ENCODE measurements at regions not wholly inside any gene's neighbourhood (a gene's known extent, or its start where the extent isn't known, plus 50 kb on each side); places are given as distances from the start of the nearest gene placed in this dataset.
"Not testable (repeated sequence)": the region's sequence is repeated elsewhere in the genome, so short reads cannot be mapped to it uniquely, and the experiment has no call there.

GRCh38 chr14:29982171-29982570 is 54.5 kb upstream of the PRKD1 start:
- no peak for DNase-seq

DNA sequence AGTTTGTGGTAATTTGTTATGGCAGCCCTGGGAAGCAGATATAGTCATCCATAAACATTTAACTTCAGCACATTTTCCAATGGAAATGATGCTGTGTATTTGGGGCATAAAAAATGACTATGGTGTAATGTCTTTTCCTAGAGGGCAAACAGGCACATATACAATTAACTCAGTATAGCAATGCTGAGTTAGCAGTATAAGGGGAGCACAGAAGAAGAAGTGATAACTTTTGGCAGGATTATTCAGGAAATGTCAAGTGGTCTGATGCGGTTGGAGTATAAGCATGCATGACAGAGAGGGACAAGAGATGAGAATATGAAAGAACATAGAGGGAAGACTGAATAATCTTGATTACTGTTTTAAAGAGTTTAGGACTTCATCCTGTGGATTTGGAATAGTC is 55.3 kb upstream of the PRKD1 start:
- DNase-seq, result no peak

GRCh38 chr14:29990344-29990857 is 62.8 kb upstream of the PRKD1 start:
- DNase-seq, result not testable (repeated sequence)

- no peak for DNase-seq
Measured at GRCh38 chr14:29990993-29991392, 63.3 kb upstream of the PRKD1 start.

- DNase-seq, result no peak
Measured at GRCh38 chr14:29993143-29993542, 65.5 kb upstream of the PRKD1 start.

GRCh38 chr14:29999013-29999539 is 71.4 kb upstream of the PRKD1 start:
- no peak for DNase-seq

DNA sequence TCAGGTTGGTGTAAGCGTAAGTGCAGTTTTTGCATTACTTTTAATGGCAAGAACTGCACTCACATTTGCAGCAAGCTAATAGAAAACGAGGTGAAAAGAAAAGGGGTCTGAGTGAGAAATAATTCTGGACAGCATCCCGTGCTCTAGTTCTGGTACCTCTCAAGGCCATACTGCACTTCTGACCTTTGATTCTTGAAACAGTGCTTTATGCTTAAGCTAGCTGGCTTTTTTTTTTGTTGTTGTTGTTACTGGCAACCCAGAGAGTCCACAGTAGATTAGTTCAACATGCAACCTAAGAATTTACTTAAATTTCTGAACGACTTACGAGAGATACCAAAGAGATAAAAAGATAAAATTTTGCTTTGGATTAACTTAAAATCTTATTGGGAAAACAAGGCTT is 75.2 kb upstream of the PRKD1 start:
- DNase-seq, result no peak

DNA sequence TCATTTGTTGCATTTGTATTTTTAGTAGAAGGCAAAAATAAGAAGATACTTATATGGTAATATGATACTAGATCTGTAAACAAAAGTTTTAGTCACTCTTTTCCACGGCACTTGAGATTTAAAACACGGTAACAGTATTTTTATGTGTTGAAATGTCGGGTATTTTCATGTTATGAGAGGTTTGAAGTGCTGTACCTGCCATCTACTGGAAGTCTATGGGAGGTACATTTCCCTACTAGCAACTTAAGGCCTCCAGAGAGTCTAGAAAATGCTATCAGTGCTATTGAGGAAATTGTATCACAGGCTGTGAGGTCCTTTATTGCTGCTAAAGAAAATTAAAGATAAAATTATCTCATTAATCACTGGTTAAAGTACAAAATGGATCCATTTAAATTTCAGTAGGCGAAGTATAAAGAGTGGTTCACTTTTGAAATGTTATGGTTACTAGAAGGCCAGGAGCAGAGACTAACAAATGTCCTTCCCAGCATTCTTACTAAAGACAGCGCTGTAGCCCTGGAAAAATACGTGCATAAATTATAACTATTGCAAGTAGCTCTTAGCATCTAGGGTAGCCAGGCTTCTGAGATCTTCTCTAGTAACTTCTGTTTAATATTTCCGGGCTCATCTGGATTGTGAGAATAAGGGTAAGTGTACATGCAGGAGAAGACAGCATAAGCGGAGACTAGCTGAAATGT is 77.6 kb upstream of the PRKD1 start:
- DNase-seq, result no peak

- DNase-seq, result no peak
Measured at GRCh38 chr14:30006695-30007094, 79.0 kb upstream of the PRKD1 start.

GRCh38 chr14:30015489-30015888 is 87.8 kb upstream of the PRKD1 start:
- no peak for DNase-seq

DNA sequence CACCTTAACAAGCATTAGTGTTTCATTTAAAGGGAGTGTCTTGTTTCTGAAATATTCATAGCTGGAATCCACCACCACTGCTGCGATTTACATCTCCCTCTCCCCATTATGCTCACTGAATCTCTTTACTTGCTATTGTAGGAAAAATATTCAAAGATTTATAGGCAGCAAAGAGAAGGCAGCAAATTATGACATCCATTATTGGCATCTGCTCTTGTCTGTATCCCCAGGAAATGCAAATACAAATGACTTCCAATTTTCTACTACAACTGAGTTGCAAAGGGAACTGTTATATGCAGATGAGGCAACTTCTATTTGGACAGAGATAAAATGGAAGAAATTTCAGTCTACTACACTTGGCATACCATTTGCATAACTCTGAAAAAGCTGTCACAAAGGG is 88.4 kb upstream of the PRKD1 start:
- DNase-seq, result no peak

GRCh38 chr14:30017370-30017993 is 89.8 kb upstream of the PRKD1 start:
- no peak for DNase-seq

- no peak for DNase-seq
Measured at GRCh38 chr14:30020271-30020670, 92.6 kb upstream of the PRKD1 start.

- DNase-seq, result no peak
Measured at GRCh38 chr14:30020687-30021086, 93.0 kb upstream of the PRKD1 start.

GRCh38 chr14:30023350-30023749 is 95.7 kb upstream of the PRKD1 start:
- DNase-seq, result not testable (repeated sequence)

DNA sequence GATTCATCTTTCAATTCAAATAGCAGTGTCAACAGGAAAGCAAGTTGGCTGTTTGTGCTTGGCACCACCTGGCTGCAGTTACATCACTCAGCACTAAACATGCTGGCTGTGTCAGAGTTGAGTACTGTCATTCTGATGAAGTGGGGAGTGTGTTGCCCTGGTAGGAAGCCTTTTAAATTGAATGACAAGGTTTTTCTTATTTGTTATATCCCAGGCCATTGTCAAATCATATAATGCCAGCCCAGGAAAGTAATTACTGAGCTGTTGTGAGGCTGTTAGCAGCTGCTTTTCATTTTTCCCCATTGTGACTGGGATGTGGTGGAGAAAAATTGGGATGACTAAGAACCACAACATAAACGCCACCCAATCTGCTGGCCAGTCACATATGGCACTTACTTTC is 106.5 kb upstream of the PRKD1 start:
- DNase-seq, result no peak

DNA sequence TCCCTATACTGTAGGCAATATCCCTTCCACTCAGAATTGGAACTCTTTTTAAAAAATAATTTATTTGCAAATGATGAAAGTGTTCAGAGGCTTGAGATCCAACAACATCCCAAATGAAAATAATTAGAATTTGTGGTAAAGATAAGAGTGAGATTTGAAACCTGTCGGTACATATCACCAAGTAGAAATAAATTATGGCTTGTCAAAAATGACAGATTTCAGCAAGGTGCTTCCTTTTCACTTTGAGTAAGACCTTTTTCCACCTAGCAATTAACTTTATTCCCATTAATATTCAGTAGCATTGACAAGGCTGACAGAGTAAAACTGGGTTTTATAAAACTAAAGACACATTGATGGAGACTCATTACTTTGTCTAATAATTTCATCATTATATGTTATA is 107.7 kb upstream of the PRKD1 start:
- DNase-seq, result no peak

DNA sequence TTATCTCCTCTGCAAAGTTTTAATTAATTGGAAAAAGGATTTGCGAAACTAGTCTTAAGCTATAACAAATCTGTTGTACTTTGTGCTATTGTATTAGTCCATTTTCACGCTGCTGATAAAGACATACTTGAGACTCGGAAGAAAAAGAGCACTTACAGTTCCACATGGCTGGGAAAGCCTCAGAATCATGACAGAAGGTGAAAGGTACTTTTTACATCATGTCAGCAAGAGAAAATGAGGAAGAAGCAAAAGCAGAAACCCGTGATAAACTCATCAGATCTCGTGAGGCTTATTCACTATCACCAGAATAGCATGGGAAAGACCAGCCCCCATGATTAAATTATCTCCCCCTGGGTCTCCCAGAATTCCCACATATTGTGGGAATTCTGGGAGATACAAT is 118.1 kb upstream of the PRKD1 start:
- no peak for DNase-seq

GRCh38 chr14:30053103-30053502 is 125.5 kb upstream of the PRKD1 start:
- no peak for DNase-seq

DNA sequence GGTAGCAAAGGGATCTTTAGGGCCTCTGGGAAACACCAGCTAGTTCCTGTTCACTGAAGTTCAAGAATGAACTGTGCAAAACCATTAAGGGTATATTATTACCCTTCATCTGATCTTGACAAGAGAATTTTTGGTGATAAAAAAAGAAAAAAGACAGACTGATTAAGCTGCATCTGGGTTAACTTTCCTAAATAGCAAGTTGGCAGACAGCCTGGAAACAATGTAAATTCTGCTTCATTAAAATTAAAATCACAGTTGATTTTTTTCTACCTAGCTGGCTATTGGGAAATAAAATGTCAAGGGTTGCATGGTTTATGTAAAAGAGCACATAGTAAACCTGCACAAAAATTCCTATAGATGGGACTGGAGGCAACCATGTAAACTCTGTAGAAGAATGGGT is 126.6 kb upstream of the PRKD1 start:
- DNase-seq, result no peak

DNA sequence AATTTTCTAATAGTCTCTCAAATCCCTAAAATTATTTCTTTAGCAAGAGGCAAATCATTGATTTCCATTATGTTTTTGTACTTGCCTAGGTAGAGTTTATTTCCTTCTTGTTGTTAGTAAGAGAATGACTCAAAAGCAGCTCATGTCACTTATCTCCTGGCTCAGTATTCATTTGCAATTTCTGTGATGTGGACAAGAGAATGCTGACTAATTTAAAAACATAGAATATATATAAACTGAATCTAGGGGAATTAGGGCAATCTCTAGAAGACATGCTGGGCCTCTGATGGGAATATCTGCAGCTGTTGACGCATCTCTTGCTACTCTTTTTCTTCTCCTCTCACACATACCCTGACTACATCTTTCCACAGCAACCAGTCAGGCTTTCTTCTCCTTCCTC is 130.8 kb upstream of the PRKD1 start:
- DNase-seq, result no peak

DNA sequence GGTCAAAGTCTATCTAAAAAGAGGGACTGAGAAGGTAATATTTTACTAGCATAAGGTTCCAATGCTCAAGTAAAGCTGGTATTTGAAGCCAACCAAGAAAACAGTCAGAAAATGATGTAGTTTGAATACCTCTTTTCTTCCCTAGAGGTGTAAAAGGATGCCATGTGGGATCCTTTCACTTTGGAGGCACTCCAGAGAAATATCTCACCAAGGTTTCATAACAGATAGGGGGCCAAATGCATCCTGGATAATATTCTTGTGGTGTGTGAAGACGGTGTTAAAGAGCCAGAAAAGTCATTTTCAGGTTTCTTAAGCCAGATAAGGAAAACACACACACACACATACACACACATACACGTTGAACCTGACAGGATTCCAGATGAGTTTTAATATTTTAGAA is 136.1 kb upstream of the PRKD1 start:
- no peak for DNase-seq

DNA sequence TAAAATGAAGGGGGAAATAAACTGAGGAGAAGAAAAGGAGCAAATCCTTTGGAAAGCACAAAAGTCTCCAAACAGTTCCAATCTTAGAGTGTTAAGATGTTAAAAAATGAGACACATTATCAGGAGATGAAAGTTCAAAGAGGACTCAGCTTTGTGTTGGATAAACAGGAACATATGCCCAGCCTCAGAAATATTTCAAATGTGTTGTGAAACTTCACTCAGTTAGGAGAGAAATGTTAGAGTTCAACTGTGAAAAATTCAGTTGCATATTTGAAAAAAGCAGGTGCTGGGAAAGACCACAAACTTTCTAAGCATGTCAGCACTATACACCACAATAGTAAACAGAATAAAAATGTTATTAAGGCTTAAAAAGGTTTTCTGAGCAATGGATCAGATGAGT is 136.8 kb upstream of the PRKD1 start:
- DNase-seq, result no peak

GRCh38 chr14:30069536-30069935 is 141.9 kb upstream of the PRKD1 start:
- no peak for DNase-seq

- DNase-seq, result not testable (repeated sequence)
Measured at GRCh38 chr14:30072454-30072853, 144.8 kb upstream of the PRKD1 start.

All from inflammatory macrophage treated with lipopolysaccharide for 1 hour (primary cell).